OCI-LY7 (cell line): ENCODE measurements at regions not wholly inside any gene's neighbourhood (a gene's known extent, or its start where the extent isn't known, plus 50 kb on each side); places are given as distances from the start of the nearest gene placed in this dataset.

Experiments used
- CTCF ChIP-seq: fragments of 200-600 bp; sonication (generic); conservative IDR thresholded peaks from 2 replicates; pipeline ENCODE4 v1.5.1; 2014; ENCODE audit warnings: mild to moderate bottlenecking, antibody characterized with exemption, low read length, moderate library complexity, mixed read lengths
- EZH2phosphoT487 ChIP-seq: fragments of 200-600 bp; sonication (generic); IDR thresholded peaks from 2 replicates; pipeline ENCODE4 v1.6.1; 2018; ENCODE audit warnings: low read depth, borderline replicate concordance, mild to moderate bottlenecking, mixed run types, antibody characterized with exemption, low read length, moderate library complexity, mixed read lengths

- TF ChIP-seq CTCF (no peak), EZH2phosphoT487 (no peak)
Measured at GRCh38 chr5:98639274-98639673, 134.2 kb upstream of the RGMB start.
